Erythroblast (primary cell): ENCODE measurements at regions not wholly inside any gene's neighbourhood (a gene's known extent, or its start where the extent isn't known, plus 50 kb on each side); places are given as distances from the start of the nearest gene placed in this dataset.

Source experiments
- GATA1 ChIP-seq: IDR thresholded peaks from 2 replicates; pipeline ENCODE4 v1.6.1; 2011; ENCODE audit warnings: low read depth, mild to moderate bottlenecking, control low read depth, low read length, moderate library complexity
- POLR2A ChIP-seq: IDR thresholded peaks from 2 replicates; pipeline ENCODE4 v1.6.1; 2011; ENCODE audit warnings: mild to moderate bottlenecking, low read length

DNA sequence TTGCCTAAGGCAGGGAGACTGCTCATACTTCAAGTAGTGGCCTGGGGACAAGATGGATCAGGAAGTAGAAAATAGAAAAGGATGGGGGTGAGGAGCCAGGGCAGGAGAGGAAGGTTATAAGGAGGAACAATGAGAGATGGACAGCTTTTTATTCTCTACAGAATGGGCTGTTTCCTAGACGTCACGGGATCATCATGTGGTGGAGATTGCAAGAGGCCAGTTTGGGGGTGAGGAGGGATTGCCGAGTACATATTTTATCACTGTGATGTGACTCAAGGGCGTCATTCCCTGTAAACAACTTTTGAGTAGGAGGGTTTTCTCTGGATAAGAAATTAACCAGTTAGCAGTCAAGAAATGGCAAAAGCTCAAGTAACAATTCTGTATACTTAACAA lies 406.3 kb downstream of the ETS1 start:
- TF ChIP-seq POLR2A (no peak), GATA1 (no peak)
